ENCODE measurements at regions not wholly inside any gene's neighbourhood (a gene's known extent, or its start where the extent isn't known, plus 50 kb on each side); places are given as distances from the start of the nearest gene placed in this dataset.
A peak's percentile ranks its signal among the peaks of the same experiment; 100 is the strongest.

- no peaks in the 10 kb centered on the region for H3K9me3 Mint-ChIP-seq
- H3K4me1 Mint-ChIP-seq = peaks cover 20% of the 10 kb centered on the region
- H3K36me3 Mint-ChIP-seq = no peaks in the 10 kb centered on the region
- H3K4me3 Mint-ChIP-seq = no peak overlapping the region
- ChIA-PET POLR2A (no interaction called here), CTCF (interaction anchor here (1.0 kb wide), 1 partner anchor 65 kb away, joined by 4 read pairs; no protein-coding TSS in a partner anchor)
- no peaks in the 10 kb centered on the region for H3K27me3 Mint-ChIP-seq (ENCODE audit: low read depth)
- no peak overlapping the region for H3K27ac Mint-ChIP-seq
- DNase-seq (ENCODE audit: low spot score) = no peak
- TF ChIP-seq NR1H2 (CRISPR knock-in tag; IDR thresholded peaks at IDR 0.05) (no peak), ZNF263 (CRISPR knock-in tag; IDR thresholded peaks at IDR 0.05; ENCODE audit: low read depth) (no peak), RORB (CRISPR knock-in tag; IDR thresholded peaks at IDR 0.05) (no peak), MYBL2 (CRISPR knock-in tag; IDR thresholded peaks at IDR 0.05) (no peak), ZNF121 (CRISPR knock-in tag; IDR thresholded peaks at IDR 0.05) (no peak), NR3C1 (CRISPR knock-in tag; conservative IDR thresholded peaks at IDR 0.05; ENCODE audit: low read depth) (no peak), KAT7 (CRISPR knock-in tag; IDR thresholded peaks at IDR 0.05; ENCODE audit: borderline replicate concordance) (no peak), ESRRA (CRISPR knock-in tag; IDR thresholded peaks at IDR 0.05; ENCODE audit: borderline replicate concordance) (no peak), TP53 (CRISPR knock-in tag; IDR thresholded peaks at IDR 0.05) (no peak), FOXJ3 (CRISPR knock-in tag; IDR thresholded peaks at IDR 0.05; ENCODE audit: borderline replicate concordance) (no peak), NFE2L1 (CRISPR knock-in tag; IDR thresholded peaks at IDR 0.05) (no peak), ZBTB21 (CRISPR knock-in tag; IDR thresholded peaks at IDR 0.05; ENCODE audit: borderline replicate concordance) (no peak)
- TF ChIP-seq, protein P1, sequence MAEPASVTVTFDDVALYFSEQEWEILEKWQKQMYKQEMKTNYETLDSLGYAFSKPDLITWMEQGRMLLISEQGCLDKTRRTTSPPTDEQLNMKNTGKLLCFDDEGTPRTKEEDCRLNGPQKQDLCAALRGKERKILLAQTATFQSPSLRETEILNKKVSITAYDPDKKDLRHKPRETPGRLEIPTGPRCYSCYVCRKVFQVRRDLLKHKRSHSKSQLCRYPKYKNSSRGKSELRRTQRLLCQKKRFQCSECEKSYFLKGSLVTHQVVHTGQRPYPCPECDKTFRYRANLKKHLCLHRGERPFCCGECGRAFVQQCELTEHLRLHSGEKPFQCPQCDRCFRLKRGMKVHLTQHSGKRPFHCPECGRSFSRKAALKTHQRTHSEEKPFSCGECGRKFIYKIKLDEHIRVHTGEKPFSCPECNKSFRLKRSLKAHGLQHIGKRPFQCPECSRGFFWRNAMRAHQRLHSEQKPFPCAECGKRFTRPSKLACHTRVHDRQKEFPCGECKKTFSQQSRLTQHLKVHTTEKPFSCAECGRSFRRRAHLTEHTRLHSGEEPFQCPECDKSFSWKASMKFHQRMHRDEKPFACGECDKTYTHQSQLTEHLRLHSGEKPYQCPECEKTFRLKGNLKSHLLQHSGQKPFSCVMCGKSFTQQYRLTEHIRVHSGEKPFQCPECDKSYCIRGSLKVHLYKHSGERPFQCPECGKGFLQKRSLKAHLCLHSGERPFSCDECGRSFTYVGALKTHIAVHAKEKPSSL (CRISPR knock-in tag; conservative IDR thresholded peaks at IDR 0.05) = no peak
- TF ChIP-seq, protein P2, sequence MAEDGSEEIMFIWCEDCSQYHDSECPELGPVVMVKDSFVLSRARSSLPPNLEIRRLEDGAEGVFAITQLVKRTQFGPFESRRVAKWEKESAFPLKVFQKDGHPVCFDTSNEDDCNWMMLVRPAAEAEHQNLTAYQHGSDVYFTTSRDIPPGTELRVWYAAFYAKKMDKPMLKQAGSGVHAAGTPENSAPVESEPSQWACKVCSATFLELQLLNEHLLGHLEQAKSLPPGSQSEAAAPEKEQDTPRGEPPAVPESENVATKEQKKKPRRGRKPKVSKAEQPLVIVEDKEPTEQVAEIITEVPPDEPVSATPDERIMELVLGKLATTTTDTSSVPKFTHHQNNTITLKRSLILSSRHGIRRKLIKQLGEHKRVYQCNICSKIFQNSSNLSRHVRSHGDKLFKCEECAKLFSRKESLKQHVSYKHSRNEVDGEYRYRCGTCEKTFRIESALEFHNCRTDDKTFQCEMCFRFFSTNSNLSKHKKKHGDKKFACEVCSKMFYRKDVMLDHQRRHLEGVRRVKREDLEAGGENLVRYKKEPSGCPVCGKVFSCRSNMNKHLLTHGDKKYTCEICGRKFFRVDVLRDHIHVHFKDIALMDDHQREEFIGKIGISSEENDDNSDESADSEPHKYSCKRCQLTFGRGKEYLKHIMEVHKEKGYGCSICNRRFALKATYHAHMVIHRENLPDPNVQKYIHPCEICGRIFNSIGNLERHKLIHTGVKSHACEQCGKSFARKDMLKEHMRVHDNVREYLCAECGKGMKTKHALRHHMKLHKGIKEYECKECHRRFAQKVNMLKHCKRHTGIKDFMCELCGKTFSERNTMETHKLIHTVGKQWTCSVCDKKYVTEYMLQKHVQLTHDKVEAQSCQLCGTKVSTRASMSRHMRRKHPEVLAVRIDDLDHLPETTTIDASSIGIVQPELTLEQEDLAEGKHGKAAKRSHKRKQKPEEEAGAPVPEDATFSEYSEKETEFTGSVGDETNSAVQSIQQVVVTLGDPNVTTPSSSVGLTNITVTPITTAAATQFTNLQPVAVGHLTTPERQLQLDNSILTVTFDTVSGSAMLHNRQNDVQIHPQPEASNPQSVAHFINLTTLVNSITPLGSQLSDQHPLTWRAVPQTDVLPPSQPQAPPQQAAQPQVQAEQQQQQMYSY (CRISPR knock-in tag; IDR thresholded peaks at IDR 0.05) = no peak
- ATAC-seq = peak; percentile 65
Observed at GRCh38 chr11:122267602-122268001, 151.6 kb upstream of the BLID start.

GRCh38 chr11:122265981-122266380 lies 150.0 kb upstream of the BLID start:
- ChIA-PET CTCF (no interaction called here), POLR2A (interaction anchor here (0.7 kb wide), 1 partner anchor 37 kb away, joined by 3 read pairs; no protein-coding TSS in a partner anchor)
- Mint-ChIP-seq H3K27ac (no peak overlapping the region), H3K9me3 (no peaks in the 10 kb centered on the region), H3K36me3 (no peaks in the 10 kb centered on the region), H3K4me1 (peaks cover 16% of the 10 kb centered on the region), H3K27me3 (ENCODE audit: low read depth) (no peaks in the 10 kb centered on the region), H3K4me3 (no peak overlapping the region)
- ATAC-seq (no peak), DNase-seq (ENCODE audit: low spot score) (no peak)
- no peak for TF ChIP-seq FOXJ3 (CRISPR knock-in tag; IDR thresholded peaks at IDR 0.05; ENCODE audit: borderline replicate concordance)
- TF ChIP-seq ATF1 (CRISPR knock-in tag; IDR thresholded peaks at IDR 0.05) = no peak
- TF ChIP-seq EMX1 (CRISPR knock-in tag; IDR thresholded peaks at IDR 0.05) = no peak
- no peak for TF ChIP-seq ZNF317 (CRISPR knock-in tag; IDR thresholded peaks at IDR 0.05; ENCODE audit: borderline replicate concordance, low read depth)
- TF ChIP-seq ZNF121 (CRISPR knock-in tag; IDR thresholded peaks at IDR 0.05) = no peak
- no peak for TF ChIP-seq GTF2I (CRISPR knock-in tag; conservative IDR thresholded peaks at IDR 0.05)
- no peak for TF ChIP-seq ZNF416 (CRISPR knock-in tag; IDR thresholded peaks at IDR 0.05)
- TF ChIP-seq, protein P3, sequence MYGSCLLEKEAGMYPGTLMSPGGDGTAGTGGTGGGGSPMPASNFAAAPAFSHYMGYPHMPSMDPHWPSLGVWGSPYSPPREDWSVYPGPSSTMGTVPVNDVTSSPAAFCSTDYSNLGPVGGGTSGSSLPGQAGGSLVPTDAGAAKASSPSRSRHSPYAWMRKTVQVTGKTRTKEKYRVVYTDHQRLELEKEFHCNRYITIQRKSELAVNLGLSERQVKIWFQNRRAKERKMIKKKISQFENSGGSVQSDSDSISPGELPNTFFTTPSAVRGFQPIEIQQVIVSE (CRISPR knock-in tag; IDR thresholded peaks at IDR 0.05; ENCODE audit: borderline replicate concordance) = no peak
- TF ChIP-seq CTCF (IDR thresholded peaks at IDR 0.05) = no peak
- TF ChIP-seq PRRX2 (CRISPR knock-in tag; IDR thresholded peaks at IDR 0.05) = no peak
- TF ChIP-seq FOXK1 (CRISPR knock-in tag; IDR thresholded peaks at IDR 0.05) = no peak
- no peak for TF ChIP-seq TEAD1 (CRISPR knock-in tag; IDR thresholded peaks at IDR 0.05)

Data from WTC11 (cell line).